HepG2 (cell line): ENCODE measurements at regions not wholly inside any gene's neighbourhood (a gene's known extent, or its start where the extent isn't known, plus 50 kb on each side); places are given as distances from the start of the nearest gene placed in this dataset.
A peak's percentile ranks its signal among the peaks of the same experiment; 100 is the strongest.

Experiments
- ATAC-seq: fragments of 200-7000 bp; cut with Tn5 transposase; 3 replicates; pipeline ENCODE4 v1.9.1; 2020; ENCODE audit warnings: mild to moderate bottlenecking, moderate library complexity
- BruUV-seq: library from RNA; stranded (reverse); fragments of 400-500 nt; replicated peaks from 2 replicates; lab custom pipeline; 2021; lab: Mats Ljungman, UMichigan
- CTCF ChIA-PET: fragments of 300-600 bp; formaldehyde crosslinking; extraction: SDS; loops from one replicate; lab custom pipeline; 2021; ENCODE audit warnings: low total read pairs, inconsistent platforms, low intra/inter-chr PET ratio; lab: Yijun Ruan, JAX
- POLR2A ChIA-PET: fragments of 350-600 bp; sonication (Branson Sonifier 250); formaldehyde crosslinking; loops from one replicate; lab custom pipeline; 2020; ENCODE audit warnings: antibody characterized with exemption, inconsistent platforms; lab: Yijun Ruan, JAX
- DNase-seq: peaks from one replicate; pipeline ENCODE4 v3.0.0-alpha.2; 2015; ENCODE audit warnings: low spot score
- FAIRE-seq: peaks from 3 replicates; lab custom pipeline; 2011; peaks lifted over from hg19 to GRCh38; lab: Jason Lieb, UNC
- H2AFZ ChIP-seq: one replicate; pipeline ENCODE4 v1.6.1; 2011; ENCODE audit warnings: low read length, inconsistent platforms
- H3K27ac ChIP-seq: fragments of 300-600 bp; 3 replicates; pipeline ENCODE4 v1.8.0; 2011; ENCODE audit warnings: mixed run types, mild to moderate bottlenecking, mixed read lengths, low read length, inconsistent platforms; ENCODE audit not compliant: insufficient read depth; ENCODE audit errors: extremely low read length
- H3K27me3 ChIP-seq, 2 experiments: fragments of 200-600 bp in 1 of 2; 2 replicates in 1 of 2; 3 replicates in 1 of 2; pipeline versions ENCODE4 v1.6.0 to v1.8.0; 2011; ENCODE audit warnings: low read length in 2 of 2, mild to moderate bottlenecking in 2 of 2, moderate library complexity in 2 of 2, inconsistent platforms in 1 of 2; ENCODE audit not compliant: insufficient read depth in 2 of 2, control insufficient read depth in 1 of 2
- H3K36me3 ChIP-seq, 2 experiments: fragments of 200-600 bp in 1 of 2; replicated peaks in 1 of 2; 2 replicates in 1 of 2; 3 replicates in 1 of 2; pipeline versions ENCODE4 v1.5.1 to v1.8.0; 2011; ENCODE audit warnings: low read length in 2 of 2, inconsistent platforms in 1 of 2; ENCODE audit not compliant: insufficient read depth in 2 of 2, control insufficient read depth in 1 of 2
- H3K4me1 ChIP-seq: 2 replicates; pipeline ENCODE4 v1.5.1; 2012; ENCODE audit warnings: low read length, inconsistent platforms; ENCODE audit not compliant: insufficient read depth
- H3K4me2 ChIP-seq: 2 replicates; pipeline ENCODE4 v1.6.0; 2011; ENCODE audit warnings: low read depth, low read length, inconsistent platforms
- H3K4me3 ChIP-seq, 3 experiments: fragments of 200-600 bp in 1 of 3; sonication (generic), shearing (Covaris generic) in 1 of 3; replicated peaks in 1 of 3; 2 replicates each; pipeline ENCODE4 v1.5.1; 2011 to 2016; ENCODE audit warnings: low read length in 3 of 3, inconsistent platforms in 2 of 3, low read depth in 2 of 3, mild to moderate bottlenecking in 2 of 3, control low read depth in 1 of 3, mixed read lengths in 1 of 3; ENCODE audit not compliant: insufficient read depth in 1 of 3
- H3K79me2 ChIP-seq: one replicate; pipeline ENCODE4 v1.6.1; 2011; ENCODE audit warnings: low read length, inconsistent platforms; ENCODE audit not compliant: insufficient read depth
- H3K9ac ChIP-seq: 2 replicates; pipeline ENCODE4 v1.6.0; 2011; ENCODE audit warnings: mild to moderate bottlenecking, low read depth, low read length, inconsistent platforms; ENCODE audit not compliant: insufficient read depth
- H3K9me3 ChIP-seq: 2 replicates; pipeline ENCODE4 v1.5.1; 2012; ENCODE audit warnings: mild to moderate bottlenecking, low read length
- H4K20me1 ChIP-seq: 2 replicates; pipeline ENCODE4 v1.6.0; 2011; ENCODE audit warnings: inconsistent platforms, mild to moderate bottlenecking, low read length, moderate library complexity; ENCODE audit not compliant: insufficient read depth
- HNF1B ChIP-seq: sonication (generic); formaldehyde crosslinking; IDR thresholded peaks from 2 replicates; pipeline ENCODE4 v1.5.1; 2020; ENCODE audit warnings: mild to moderate bottlenecking, moderate library complexity, missing genetic modification reagents
- MAFG ChIP-seq: sonication (generic); formaldehyde crosslinking; IDR thresholded peaks from 2 replicates; pipeline ENCODE4 v1.5.1; 2020; ENCODE audit warnings: mild to moderate bottlenecking, missing genetic modification reagents
- MXI1 ChIP-seq: IDR thresholded peaks from 3 replicates; pipeline ENCODE4 v1.6.1; 2012; ENCODE audit warnings: low read depth, low read length, inconsistent platforms, borderline replicate concordance
- NFIC ChIP-seq: IDR thresholded peaks from 2 replicates; pipeline ENCODE4 v1.6.1; 2012; ENCODE audit warnings: mild to moderate bottlenecking, low read length, inconsistent platforms
- RORA ChIP-seq: sonication (generic); formaldehyde crosslinking; IDR thresholded peaks from 2 replicates; pipeline ENCODE4 v1.5.0; 2020; ENCODE audit warnings: mild to moderate bottlenecking, missing genetic modification reagents, moderate library complexity
- SMC3 ChIP-seq: IDR thresholded peaks from 2 replicates; pipeline ENCODE4 v1.6.1; 2011; ENCODE audit warnings: low read length, improper control_type of control experiment
- STAG1 ChIP-seq: sonication (generic); formaldehyde crosslinking; IDR thresholded peaks from 2 replicates; pipeline ENCODE4 v1.4.0; 2020; ENCODE audit warnings: missing genetic modification reagents
- ZNF292 ChIP-seq: sonication (generic); formaldehyde crosslinking; IDR thresholded peaks from 2 replicates; pipeline ENCODE4 v1.8.1; 2022; ENCODE audit warnings: mild to moderate bottlenecking, low read depth, missing genetic modification reagents, borderline replicate concordance
- ZNF362 ChIP-seq: sonication (generic); formaldehyde crosslinking; IDR thresholded peaks from 2 replicates; pipeline ENCODE4 v1.4.0; 2020; ENCODE audit warnings: missing genetic modification reagents, mild to moderate bottlenecking, borderline replicate concordance
- ZNF460 ChIP-seq: sonication (generic); formaldehyde crosslinking; IDR thresholded peaks from 2 replicates; pipeline ENCODE4 v1.5.1; 2020; ENCODE audit warnings: missing genetic modification reagents, mild to moderate bottlenecking, borderline replicate concordance
- ZNF572 ChIP-seq: sonication (generic); formaldehyde crosslinking; IDR thresholded peaks from 2 replicates; pipeline ENCODE4 v1.5.1; 2020; ENCODE audit warnings: mild to moderate bottlenecking, missing genetic modification reagents
- ZNF607 ChIP-seq: sonication (generic); formaldehyde crosslinking; IDR thresholded peaks from 2 replicates; pipeline ENCODE4 v1.5.1; 2020; ENCODE audit warnings: missing genetic modification reagents, mild to moderate bottlenecking, borderline replicate concordance
- WGBS: methylation state at CpG from one replicate; pipeline ENCODE4 v1.1.6; 2017; ENCODE audit warnings: low lambda C conversion rate; 5-methylcytosine and 5-hydroxymethylcytosine counted together
- in situ Hi-C: cut with HindIII; loops from 2 replicates; pipeline ENCODE4 v1.10.0; 2017; ENCODE audit warnings: low pct_unique_long_range_greater_than_20kb; ENCODE audit not compliant: extremely low pct_ligation_motif_present
- intact Hi-C: fragments of 100-400 bp; cut with micrococcal nuclease; formaldehyde crosslinking; loops from one replicate; pipeline ENCODE4 v1.10.0; 2022; ENCODE audit not compliant: unreplicated experiment
- TF ChIP-seq, protein P1 (sequence below): sonication (generic); formaldehyde crosslinking; IDR thresholded peaks from 2 replicates; pipeline ENCODE4 v1.5.0; 2020; ENCODE audit warnings: mild to moderate bottlenecking, missing genetic modification reagents
- TF ChIP-seq, protein P2 (sequence below): sonication (generic); formaldehyde crosslinking; conservative IDR thresholded peaks from 2 replicates; pipeline ENCODE4 v1.8.1; 2023; ENCODE audit warnings: missing genetic modification reagents

DNA sequence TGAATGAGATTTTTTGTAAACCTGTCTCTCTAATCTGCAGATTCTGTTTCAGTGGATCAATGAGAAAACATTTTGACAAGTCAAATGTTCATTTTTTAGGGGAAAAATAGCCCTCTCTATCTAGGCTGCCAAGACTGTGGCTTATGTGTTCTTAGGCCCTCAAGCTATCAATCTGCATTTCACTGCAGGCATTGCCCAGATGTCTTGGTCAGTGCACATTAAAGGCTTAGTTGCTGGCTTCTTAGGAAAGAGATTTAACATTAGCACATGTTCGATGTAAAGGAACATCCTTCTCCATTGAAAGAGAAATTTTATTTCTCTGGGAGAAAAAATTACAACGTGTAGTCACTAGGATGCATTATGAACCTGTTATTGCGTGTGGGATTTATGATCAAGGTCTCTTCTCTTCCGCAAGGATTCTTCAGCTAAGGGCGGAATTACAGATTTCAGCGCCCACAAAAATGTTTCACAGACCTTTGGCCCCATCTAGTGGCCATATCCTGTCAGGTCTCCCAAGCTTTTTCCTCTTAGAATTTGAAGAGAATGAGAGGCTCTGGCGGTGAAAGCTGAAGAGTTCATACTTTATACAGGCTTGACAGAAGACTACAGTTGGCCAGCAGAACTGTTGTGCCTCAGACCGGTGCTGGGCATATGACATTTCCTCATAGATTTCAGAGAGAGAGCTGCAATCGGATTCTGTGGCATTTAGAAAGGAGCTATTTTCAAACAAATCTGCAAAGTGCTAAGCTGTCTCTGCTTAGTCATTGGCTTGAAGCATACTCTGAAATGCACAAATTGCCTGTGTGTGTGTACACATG lies 144.6 kb upstream of the NOCT start:
- BruUV-seq = no TSS peak
- no peak overlapping the region for H2AFZ ChIP-seq
- no peaks in the 10 kb centered on the region for H4K20me1 ChIP-seq
- no peaks in the 10 kb centered on the region for H3K79me2 ChIP-seq
- H3K4me1 ChIP-seq = no peaks in the 10 kb centered on the region
- no peak overlapping the region for H3K4me3 ChIP-seq
- H3K36me3 ChIP-seq = no peaks in the 10 kb centered on the region
- peaks cover 0 to 13% of the 10 kb centered on the region in 2 experiments; a peak in 3 of 5 replicates for H3K27me3 ChIP-seq
- H3K27ac ChIP-seq = no peak overlapping the region
- intact Hi-C loops (loop anchor here (1.0 to 2.0 kb wide), 8 partner anchors 35 to 1138 kb away; no protein-coding TSS in a partner anchor), in situ Hi-C loops (loop anchor here (10.0 kb wide), 1 partner anchor 296 kb away; no protein-coding TSS in a partner anchor)
- FAIRE-seq = peak; percentile 92
- WGBS = 3% methylated on average over 9 of the region's 9 CpGs
- peak; percentile 84 for ATAC-seq
- DNase-seq = peak; percentile 55
- no peak overlapping the region for H3K9ac ChIP-seq
- H3K4me2 ChIP-seq = no peak overlapping the region
- no peaks in the 10 kb centered on the region for H3K9me3 ChIP-seq
- ChIA-PET POLR2A (no interaction called here), CTCF (interaction anchor here (1.1 to 1.3 kb wide), 3 partner anchors 294 to 1138 kb away, joined by 3 to 5 read pairs (median 4); no protein-coding TSS in a partner anchor)
- no peak for TF ChIP-seq ZNF362 (CRISPR knock-in tag)
- no peak for TF ChIP-seq MAFG (CRISPR knock-in tag)
- no peak for TF ChIP-seq ZNF460 (CRISPR knock-in tag)
- TF ChIP-seq, protein P1, sequence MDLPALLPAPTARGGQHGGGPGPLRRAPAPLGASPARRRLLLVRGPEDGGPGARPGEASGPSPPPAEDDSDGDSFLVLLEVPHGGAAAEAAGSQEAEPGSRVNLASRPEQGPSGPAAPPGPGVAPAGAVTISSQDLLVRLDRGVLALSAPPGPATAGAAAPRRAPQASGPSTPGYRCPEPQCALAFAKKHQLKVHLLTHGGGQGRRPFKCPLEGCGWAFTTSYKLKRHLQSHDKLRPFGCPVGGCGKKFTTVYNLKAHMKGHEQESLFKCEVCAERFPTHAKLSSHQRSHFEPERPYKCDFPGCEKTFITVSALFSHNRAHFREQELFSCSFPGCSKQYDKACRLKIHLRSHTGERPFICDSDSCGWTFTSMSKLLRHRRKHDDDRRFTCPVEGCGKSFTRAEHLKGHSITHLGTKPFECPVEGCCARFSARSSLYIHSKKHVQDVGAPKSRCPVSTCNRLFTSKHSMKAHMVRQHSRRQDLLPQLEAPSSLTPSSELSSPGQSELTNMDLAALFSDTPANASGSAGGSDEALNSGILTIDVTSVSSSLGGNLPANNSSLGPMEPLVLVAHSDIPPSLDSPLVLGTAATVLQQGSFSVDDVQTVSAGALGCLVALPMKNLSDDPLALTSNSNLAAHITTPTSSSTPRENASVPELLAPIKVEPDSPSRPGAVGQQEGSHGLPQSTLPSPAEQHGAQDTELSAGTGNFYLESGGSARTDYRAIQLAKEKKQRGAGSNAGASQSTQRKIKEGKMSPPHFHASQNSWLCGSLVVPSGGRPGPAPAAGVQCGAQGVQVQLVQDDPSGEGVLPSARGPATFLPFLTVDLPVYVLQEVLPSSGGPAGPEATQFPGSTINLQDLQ (CRISPR knock-in tag) = no peak
- peak; percentile 81 for TF ChIP-seq STAG1 (CRISPR knock-in tag)
- TF ChIP-seq, protein P2, sequence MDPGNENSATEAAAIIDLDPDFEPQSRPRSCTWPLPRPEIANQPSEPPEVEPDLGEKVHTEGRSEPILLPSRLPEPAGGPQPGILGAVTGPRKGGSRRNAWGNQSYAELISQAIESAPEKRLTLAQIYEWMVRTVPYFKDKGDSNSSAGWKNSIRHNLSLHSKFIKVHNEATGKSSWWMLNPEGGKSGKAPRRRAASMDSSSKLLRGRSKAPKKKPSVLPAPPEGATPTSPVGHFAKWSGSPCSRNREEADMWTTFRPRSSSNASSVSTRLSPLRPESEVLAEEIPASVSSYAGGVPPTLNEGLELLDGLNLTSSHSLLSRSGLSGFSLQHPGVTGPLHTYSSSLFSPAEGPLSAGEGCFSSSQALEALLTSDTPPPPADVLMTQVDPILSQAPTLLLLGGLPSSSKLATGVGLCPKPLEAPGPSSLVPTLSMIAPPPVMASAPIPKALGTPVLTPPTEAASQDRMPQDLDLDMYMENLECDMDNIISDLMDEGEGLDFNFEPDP = no peak
- no peak for TF ChIP-seq HNF1B (CRISPR knock-in tag)
- TF ChIP-seq ZNF572 (CRISPR knock-in tag) = no peak
- TF ChIP-seq MXI1 = no peak
- peak; percentile 89 for TF ChIP-seq SMC3
- no peak for TF ChIP-seq ZNF607 (CRISPR knock-in tag)
- no peak for TF ChIP-seq ZNF292
- no peak for TF ChIP-seq RORA (CRISPR knock-in tag)
- no peak for TF ChIP-seq NFIC
